Keratinocyte (primary cell): ENCODE measurements at regions not wholly inside any gene's neighbourhood (a gene's known extent, or its start where the extent isn't known, plus 50 kb on each side); places are given as distances from the start of the nearest gene placed in this dataset.

ENCODE experiments used
- DNase-seq: peaks from one replicate; pipeline ENCODE4 v3.0.0-alpha.2; 2011; ENCODE audit warnings: low read depth, missing footprints, low spot score
- FAIRE-seq: peaks from 2 replicates; lab custom pipeline; 2011; peaks lifted over from hg19 to GRCh38; lab: Jason Lieb, UNC
- H2AFZ ChIP-seq: 2 replicates; pipeline ENCODE4 v1.6.0; 2012; ENCODE audit warnings: low read length, control low read depth, inconsistent platforms; ENCODE audit not compliant: control insufficient read depth
- H3K27ac ChIP-seq: 2 replicates; pipeline ENCODE4 v1.5.1; 2011; ENCODE audit warnings: low read length; ENCODE audit not compliant: control insufficient read depth, insufficient read depth
- H3K27me3 ChIP-seq: 3 replicates; pipeline ENCODE4 v1.6.0; 2011; ENCODE audit warnings: low read length; ENCODE audit not compliant: control insufficient read depth, insufficient read depth; ENCODE audit errors: extremely low read depth
- H3K36me3 ChIP-seq, 2 experiments: 2 replicates in 1 of 2; 3 replicates in 1 of 2; pipeline ENCODE4 v1.5.1; 2011; ENCODE audit warnings: low read length in 2 of 2, mild to moderate bottlenecking in 1 of 2; ENCODE audit not compliant: control insufficient read depth in 2 of 2, insufficient read depth in 2 of 2; ENCODE audit errors: extremely low read depth in 1 of 2
- H3K4me1 ChIP-seq: 3 replicates; pipeline ENCODE4 v1.5.1; 2011; ENCODE audit warnings: low read length; ENCODE audit not compliant: control insufficient read depth, insufficient read depth; ENCODE audit errors: extremely low read depth
- H3K4me2 ChIP-seq: 3 replicates; pipeline ENCODE4 v1.6.0; 2011; ENCODE audit warnings: low read depth, low read length; ENCODE audit not compliant: control insufficient read depth, insufficient read depth; ENCODE audit errors: extremely low read depth
- H3K4me3 ChIP-seq, 3 experiments: fragments of 200-600 bp in 1 of 3; sonication (generic) in 1 of 3; 2 replicates in 2 of 3; 3 replicates in 1 of 3; pipeline ENCODE4 v1.5.1; 2011 to 2016; ENCODE audit warnings: low read length in 3 of 3, mild to moderate bottlenecking in 3 of 3, control low read depth in 2 of 3, inconsistent platforms in 1 of 3, low read depth in 1 of 3, mixed read lengths in 1 of 3, mixed run types in 1 of 3, moderate library complexity in 1 of 3; ENCODE audit not compliant: control insufficient read depth in 2 of 3, insufficient read depth in 2 of 3; ENCODE audit errors: extremely low read depth in 1 of 3
- H3K79me2 ChIP-seq: 2 replicates; pipeline ENCODE4 v1.6.0; 2012; ENCODE audit warnings: low read length; ENCODE audit not compliant: control insufficient read depth, insufficient read depth
- H3K9ac ChIP-seq: 3 replicates; pipeline ENCODE4 v1.6.0; 2011; ENCODE audit warnings: low read length; ENCODE audit not compliant: control insufficient read depth, insufficient read depth; ENCODE audit errors: extremely low read depth
- H3K9me1 ChIP-seq: 3 replicates; pipeline ENCODE4 v1.6.0; 2011; ENCODE audit warnings: low read length; ENCODE audit not compliant: control insufficient read depth, insufficient read depth; ENCODE audit errors: extremely low read depth
- H3K9me3 ChIP-seq: 2 replicates; pipeline ENCODE4 v1.5.1; 2012; ENCODE audit warnings: low read depth, low read length; ENCODE audit not compliant: control insufficient read depth
- H4K20me1 ChIP-seq: 3 replicates; pipeline ENCODE4 v1.6.0; 2011; ENCODE audit warnings: low read length; ENCODE audit not compliant: control insufficient read depth, insufficient read depth; ENCODE audit errors: extremely low read depth
- EZH2 ChIP-seq: IDR thresholded peaks from one replicate; pipeline ENCODE4 v1.6.1; 2012; ENCODE audit warnings: inconsistent platforms, mild to moderate bottlenecking, low read length, moderate library complexity
- dilution Hi-C: fragments of 300-500 bp; cut with MboI; formaldehyde crosslinking; loops from one replicate; pipeline ENCODE4 v1.7.0; 2020; ENCODE audit warnings: low sequenced_read_pairs; ENCODE audit not compliant: extremely low pct_ligation_motif_present
- TF ChIP-seq, protein P1 (sequence below), 3 experiments: IDR thresholded peaks in 1 of 3; conservative IDR thresholded peaks in 1 of 3; optimal IDR thresholded peaks in 1 of 3; 2 replicates in 2 of 3; 3 replicates in 1 of 3; pipeline versions ENCODE3 to v1.5.1; 2011; ENCODE audit warnings: low read length in 3 of 3, mild to moderate bottlenecking in 3 of 3, moderate library complexity in 2 of 3, control low read depth in 1 of 3, inconsistent platforms in 1 of 3; ENCODE audit not compliant: insufficient read depth in 2 of 3; ENCODE audit errors: extremely low read depth in 1 of 3

DNA sequence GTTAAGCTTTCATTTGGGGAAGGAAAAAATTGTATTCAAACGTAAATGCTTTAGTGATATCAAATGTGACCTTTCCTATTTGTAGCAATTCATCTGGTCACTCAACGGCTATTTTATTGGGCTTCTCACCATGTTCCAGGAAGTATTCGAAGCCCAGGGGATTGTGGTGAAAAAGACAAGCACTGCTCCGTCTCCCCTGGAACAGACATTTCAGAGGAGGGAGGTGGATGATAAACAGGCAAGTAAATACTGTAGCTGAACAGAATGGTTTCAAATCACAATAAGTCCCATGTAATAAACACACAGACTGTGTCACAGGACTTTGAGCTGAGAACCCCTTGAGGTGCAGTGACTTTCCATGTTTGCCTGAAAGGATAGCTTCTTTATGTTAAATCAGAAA, 464.7 kb upstream of the HNRNPA3 start:
- no peaks in the 10 kb centered on the region for H3K9me1 ChIP-seq
- no peak overlapping the region for H3K4me2 ChIP-seq
- no peak overlapping the region for H2AFZ ChIP-seq
- no peaks in the 10 kb centered on the region for H3K27me3 ChIP-seq
- no peak overlapping the region for H3K4me3 ChIP-seq
- H3K9me3 ChIP-seq: no peaks in the 10 kb centered on the region
- FAIRE-seq: no peak
- no peaks in the 10 kb centered on the region for H4K20me1 ChIP-seq
- TF ChIP-seq EZH2: no peak
- TF ChIP-seq, protein P1, sequence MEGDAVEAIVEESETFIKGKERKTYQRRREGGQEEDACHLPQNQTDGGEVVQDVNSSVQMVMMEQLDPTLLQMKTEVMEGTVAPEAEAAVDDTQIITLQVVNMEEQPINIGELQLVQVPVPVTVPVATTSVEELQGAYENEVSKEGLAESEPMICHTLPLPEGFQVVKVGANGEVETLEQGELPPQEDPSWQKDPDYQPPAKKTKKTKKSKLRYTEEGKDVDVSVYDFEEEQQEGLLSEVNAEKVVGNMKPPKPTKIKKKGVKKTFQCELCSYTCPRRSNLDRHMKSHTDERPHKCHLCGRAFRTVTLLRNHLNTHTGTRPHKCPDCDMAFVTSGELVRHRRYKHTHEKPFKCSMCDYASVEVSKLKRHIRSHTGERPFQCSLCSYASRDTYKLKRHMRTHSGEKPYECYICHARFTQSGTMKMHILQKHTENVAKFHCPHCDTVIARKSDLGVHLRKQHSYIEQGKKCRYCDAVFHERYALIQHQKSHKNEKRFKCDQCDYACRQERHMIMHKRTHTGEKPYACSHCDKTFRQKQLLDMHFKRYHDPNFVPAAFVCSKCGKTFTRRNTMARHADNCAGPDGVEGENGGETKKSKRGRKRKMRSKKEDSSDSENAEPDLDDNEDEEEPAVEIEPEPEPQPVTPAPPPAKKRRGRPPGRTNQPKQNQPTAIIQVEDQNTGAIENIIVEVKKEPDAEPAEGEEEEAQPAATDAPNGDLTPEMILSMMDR (optimal IDR thresholded peaks at IDR 0.05 in 1 of 3, IDR thresholded peaks at IDR 0.05 in 1 of 3, conservative IDR thresholded peaks at IDR 0.05 in 1 of 3; ENCODE audit: extremely low read depth in 1 of 3, insufficient read depth in 2 of 3, low read length in 3 of 3): no peak
- H3K4me1 ChIP-seq: no peaks in the 10 kb centered on the region
- H3K79me2 ChIP-seq: no peaks in the 10 kb centered on the region
- DNase-seq: no peak
- no peak overlapping the region for H3K9ac ChIP-seq
- no peaks in the 10 kb centered on the region for H3K36me3 ChIP-seq
- dilution Hi-C loops: no loop called here
- no peak overlapping the region for H3K27ac ChIP-seq

DNA sequence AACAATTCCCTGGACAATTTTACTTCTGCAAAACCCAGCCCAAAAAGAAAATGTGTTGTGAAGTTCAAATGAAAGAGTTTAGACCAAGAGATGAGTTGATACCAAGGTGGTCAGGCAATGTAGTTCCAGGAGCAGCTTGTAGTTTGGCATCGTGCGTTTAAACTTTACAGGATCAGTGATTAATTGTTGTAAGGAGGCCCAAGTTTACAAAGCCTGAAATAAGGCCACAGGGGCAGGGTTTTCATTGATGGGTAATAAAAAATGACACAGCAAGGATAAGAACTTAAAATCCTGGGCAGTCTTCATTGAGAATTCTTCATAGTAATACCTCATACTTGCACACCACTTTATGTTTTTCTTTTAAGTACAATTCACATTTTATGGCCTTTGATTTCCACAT, 463.9 kb upstream of the HNRNPA3 start:
- Histone ChIP-seq H3K27ac (no peak overlapping the region), H2AFZ (no peak overlapping the region), H3K27me3 (no peaks in the 10 kb centered on the region), H3K9me1 (no peaks in the 10 kb centered on the region), H3K4me2 (no peak overlapping the region), H3K4me3 (no peak overlapping the region), H4K20me1 (no peaks in the 10 kb centered on the region), H3K79me2 (no peaks in the 10 kb centered on the region), H3K4me1 (no peaks in the 10 kb centered on the region), H3K9me3 (no peaks in the 10 kb centered on the region), H3K9ac (no peak overlapping the region), H3K36me3 (no peaks in the 10 kb centered on the region)
- FAIRE-seq (no peak), DNase-seq (no peak)
- dilution Hi-C loops: no loop called here
- TF ChIP-seq, protein P1 (optimal IDR thresholded peaks at IDR 0.05 in 1 of 3, IDR thresholded peaks at IDR 0.05 in 1 of 3, conservative IDR thresholded peaks at IDR 0.05 in 1 of 3; ENCODE audit: extremely low read depth in 1 of 3, insufficient read depth in 2 of 3, low read length in 3 of 3): no peak
- TF ChIP-seq EZH2: no peak
